Ascending aorta (tissue), 2 donors: ENCODE measurements at regions not wholly inside any gene's neighbourhood (a gene's known extent, or its start where the extent isn't known, plus 50 kb on each side); places are given as distances from the start of the nearest gene placed in this dataset.

Source experiments
- DNase-seq, 2 donors: peaks; one replicate each; pipeline ENCODE4 v3.0.0-alpha.2; 2019; ENCODE audit warnings: low spot score in 2 of 2
- H3K27ac ChIP-seq, 2 donors: fragments of 200-600 bp; sonication (generic); one replicate each; pipeline ENCODE4 v1.5.1; 2016 to 2017; ENCODE audit warnings: mild to moderate bottlenecking in 1 of 2
- H3K27me3 ChIP-seq: fragments of 200-600 bp; sonication (generic); one replicate; pipeline ENCODE4 v1.5.1; 2017
- H3K36me3 ChIP-seq, 2 donors: fragments of 200-600 bp; sonication (generic); one replicate each; pipeline ENCODE4 v1.5.1; 2016
- H3K4me1 ChIP-seq, 2 donors: fragments of 200-600 bp; sonication (generic); one replicate each; pipeline ENCODE4 v1.5.1; 2016 to 2017; ENCODE audit warnings: mild to moderate bottlenecking in 1 of 2
- H3K4me3 ChIP-seq, 2 donors: fragments of 200-600 bp; sonication (generic); one replicate each; pipeline ENCODE4 v1.5.1; 2016 to 2017; ENCODE audit warnings: mild to moderate bottlenecking in 1 of 2
- H3K9me3 ChIP-seq, 2 donors: fragments of 200-600 bp; sonication (generic); one replicate each; pipeline ENCODE4 v1.5.1; 2016
- intact Hi-C: fragments of 100-400 bp; cut with DNase I; formaldehyde crosslinking; loops from one replicate; pipeline ENCODE4 v1.15.1; 2023
- TF ChIP-seq, protein P1 (sequence below), 3 experiments: fragments of 200-600 bp in 2 of 3; fragments of 450-650 bp in 1 of 3; sonication (generic) in 2 of 3; IDR thresholded peaks; one replicate each; pipeline ENCODE4 v1.5.1; 2016 to 2019; ENCODE audit warnings: antibody characterized with exemption in 3 of 3, mild to moderate bottlenecking in 1 of 3, moderate library complexity in 1 of 3

DNA sequence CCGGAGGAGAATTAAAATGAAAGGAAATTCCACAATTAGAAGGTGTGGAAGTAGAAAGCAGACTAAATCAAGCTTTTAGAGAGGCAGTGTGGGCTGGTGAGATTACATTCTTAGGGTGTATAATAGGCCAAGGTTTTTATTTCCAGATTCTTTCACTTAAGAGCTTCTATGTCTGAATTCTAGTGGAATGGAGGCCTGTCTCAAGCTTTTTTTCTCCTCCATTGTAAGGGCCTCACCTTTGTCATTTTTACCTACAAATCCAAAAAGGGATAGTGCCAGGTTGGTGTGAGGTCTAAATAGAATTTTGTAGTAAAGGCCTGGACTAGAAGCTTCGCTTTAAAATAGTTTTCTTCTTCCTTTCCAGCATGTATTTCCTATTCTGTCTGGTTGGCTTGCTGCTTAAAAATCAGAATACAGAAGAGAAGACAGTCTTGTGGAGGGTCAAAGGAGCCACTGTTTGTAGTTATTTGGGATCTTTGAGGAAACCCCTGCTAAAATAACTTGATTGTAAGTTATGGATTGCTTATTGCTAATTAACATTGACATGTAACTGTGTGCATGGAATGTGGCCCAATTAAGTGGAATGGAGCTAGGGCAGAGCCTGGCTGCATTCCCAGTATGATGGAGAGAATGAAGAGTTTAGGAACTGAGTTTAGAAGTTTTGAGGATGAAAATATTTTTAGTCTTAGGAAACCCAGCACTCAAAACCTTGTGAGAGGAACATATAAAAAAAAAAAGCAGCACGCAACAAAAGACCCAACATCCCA, 162.5 kb upstream of the B3GALT2 start:
- no peak overlapping the region for H3K27ac ChIP-seq
- H3K27me3 ChIP-seq, result no peaks in the 10 kb centered on the region
- intact Hi-C loops, result no loop called here
- TF ChIP-seq, protein P1, sequence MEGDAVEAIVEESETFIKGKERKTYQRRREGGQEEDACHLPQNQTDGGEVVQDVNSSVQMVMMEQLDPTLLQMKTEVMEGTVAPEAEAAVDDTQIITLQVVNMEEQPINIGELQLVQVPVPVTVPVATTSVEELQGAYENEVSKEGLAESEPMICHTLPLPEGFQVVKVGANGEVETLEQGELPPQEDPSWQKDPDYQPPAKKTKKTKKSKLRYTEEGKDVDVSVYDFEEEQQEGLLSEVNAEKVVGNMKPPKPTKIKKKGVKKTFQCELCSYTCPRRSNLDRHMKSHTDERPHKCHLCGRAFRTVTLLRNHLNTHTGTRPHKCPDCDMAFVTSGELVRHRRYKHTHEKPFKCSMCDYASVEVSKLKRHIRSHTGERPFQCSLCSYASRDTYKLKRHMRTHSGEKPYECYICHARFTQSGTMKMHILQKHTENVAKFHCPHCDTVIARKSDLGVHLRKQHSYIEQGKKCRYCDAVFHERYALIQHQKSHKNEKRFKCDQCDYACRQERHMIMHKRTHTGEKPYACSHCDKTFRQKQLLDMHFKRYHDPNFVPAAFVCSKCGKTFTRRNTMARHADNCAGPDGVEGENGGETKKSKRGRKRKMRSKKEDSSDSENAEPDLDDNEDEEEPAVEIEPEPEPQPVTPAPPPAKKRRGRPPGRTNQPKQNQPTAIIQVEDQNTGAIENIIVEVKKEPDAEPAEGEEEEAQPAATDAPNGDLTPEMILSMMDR (IDR thresholded peaks at IDR 0.05), result no peak
- no peak for DNase-seq
- H3K4me1 ChIP-seq, result no peaks in the 10 kb centered on the region
- no peaks in the 10 kb centered on the region for H3K9me3 ChIP-seq
- no peak overlapping the region for H3K4me3 ChIP-seq
- no peaks in the 10 kb centered on the region for H3K36me3 ChIP-seq

DNA sequence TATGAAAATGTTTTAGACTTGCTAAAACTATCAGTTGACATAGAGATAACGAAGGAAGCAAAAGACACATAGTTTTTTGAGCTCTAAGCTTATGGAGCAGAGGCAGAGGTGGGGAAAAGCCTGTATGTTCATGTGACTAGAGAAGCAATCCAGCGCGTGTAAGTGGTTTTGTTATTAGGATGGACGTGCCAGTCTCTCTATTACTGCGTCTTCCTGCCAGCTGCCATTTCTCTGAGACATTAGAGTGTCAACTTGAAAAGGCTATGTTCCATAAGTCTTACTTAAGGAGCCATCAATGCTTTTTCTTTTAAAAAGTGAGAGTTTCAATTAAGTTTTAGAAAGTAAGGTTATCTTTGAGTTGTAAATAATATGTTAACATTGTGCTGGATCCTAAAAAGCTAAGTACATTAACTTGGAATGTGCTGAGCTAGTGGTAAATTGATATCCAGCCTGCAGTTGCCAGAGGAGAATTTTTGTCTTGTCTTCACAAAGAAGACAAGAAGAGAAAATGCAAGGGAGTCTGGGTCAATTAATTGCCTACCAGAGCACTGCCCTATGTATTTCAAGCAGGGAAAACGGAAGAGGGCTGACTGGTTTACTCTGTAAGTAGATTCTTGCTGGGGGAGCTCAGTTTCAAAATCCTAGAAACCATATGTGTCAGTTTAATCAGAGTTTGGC, 161.8 kb upstream of the B3GALT2 start:
- DNase-seq, result no peak
- H3K9me3 ChIP-seq, result no peaks in the 10 kb centered on the region
- no peak overlapping the region for H3K27ac ChIP-seq
- no peak overlapping the region for H3K4me3 ChIP-seq
- H3K4me1 ChIP-seq, result no peaks in the 10 kb centered on the region
- H3K36me3 ChIP-seq, result no peaks in the 10 kb centered on the region
- TF ChIP-seq, protein P1 (IDR thresholded peaks at IDR 0.05), result no peak
- intact Hi-C loops, result no loop called here
- H3K27me3 ChIP-seq, result no peaks in the 10 kb centered on the region

DNA sequence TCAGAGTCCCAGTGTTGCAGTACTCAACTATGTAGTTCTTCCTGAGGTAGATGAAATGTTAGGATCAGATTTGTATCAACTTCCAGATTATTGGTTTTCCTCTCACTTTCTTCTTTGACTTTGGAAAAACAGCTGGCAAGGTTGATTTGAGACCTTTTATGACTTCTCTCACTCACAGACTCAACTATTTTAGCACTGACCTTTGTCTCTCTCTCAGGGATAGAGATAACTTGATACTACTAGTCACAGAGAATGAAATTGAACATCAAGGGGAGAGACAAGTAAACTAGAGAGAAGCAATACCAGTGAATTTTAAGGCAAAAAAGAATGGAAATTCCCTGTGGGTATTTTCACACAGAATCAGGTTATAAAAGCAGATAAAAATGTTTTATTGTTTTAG, 159.7 kb upstream of the B3GALT2 start:
- Histone ChIP-seq H3K27me3 (no peaks in the 10 kb centered on the region), H3K4me1 (no peaks in the 10 kb centered on the region), H3K4me3 (no peak overlapping the region), H3K36me3 (no peaks in the 10 kb centered on the region), H3K27ac (no peak overlapping the region), H3K9me3 (no peaks in the 10 kb centered on the region)
- intact Hi-C loops, result no loop called here
- DNase-seq, result no peak
- TF ChIP-seq, protein P1 (IDR thresholded peaks at IDR 0.05), result no peak

DNA sequence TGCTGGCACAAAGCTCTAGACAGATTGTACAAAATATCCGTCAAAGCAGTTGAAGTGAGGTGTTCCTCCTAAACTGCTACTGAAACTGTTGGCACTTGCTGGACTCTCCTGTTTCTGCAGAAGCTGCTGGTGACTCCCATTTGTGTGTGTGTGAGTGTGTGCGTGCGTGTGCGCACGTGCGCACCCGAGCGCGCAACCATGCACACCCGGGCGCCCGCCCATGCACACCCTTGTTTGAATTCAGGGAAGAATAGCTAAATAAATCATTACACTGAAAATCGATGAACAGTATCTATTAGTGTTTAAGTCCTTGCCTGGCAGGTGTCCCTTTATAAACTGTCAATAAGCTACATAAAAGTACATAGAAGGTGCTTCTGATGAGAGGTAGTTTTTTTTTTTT, 156.4 kb upstream of the B3GALT2 start:
- Histone ChIP-seq H3K4me1 (no peaks in the 10 kb centered on the region), H3K27ac (no peak overlapping the region), H3K4me3 (no peak overlapping the region), H3K27me3 (no peaks in the 10 kb centered on the region), H3K9me3 (no peaks in the 10 kb centered on the region), H3K36me3 (no peaks in the 10 kb centered on the region)
- intact Hi-C loops, result no loop called here
- no peak for DNase-seq
- TF ChIP-seq, protein P1 (IDR thresholded peaks at IDR 0.05), result no peak

DNA sequence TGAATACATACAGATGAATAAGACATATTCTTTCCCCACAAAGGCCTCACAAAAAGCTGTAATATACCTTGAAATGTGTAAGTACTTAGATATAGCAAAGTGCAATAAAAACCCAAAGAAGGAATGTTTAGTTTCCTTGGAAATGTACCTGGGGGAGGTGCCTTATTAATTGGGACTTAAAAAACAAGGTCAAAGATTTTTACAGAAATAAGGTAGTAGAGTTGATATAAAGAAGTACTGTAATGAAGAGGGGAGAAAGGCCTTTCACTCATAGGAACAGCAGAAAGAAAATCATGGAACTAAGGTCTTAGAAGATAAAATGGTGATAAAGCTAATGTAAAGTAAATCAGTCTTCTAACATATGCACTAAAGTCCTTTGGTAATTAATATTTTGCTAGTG, 153.9 kb upstream of the B3GALT2 start:
- Histone ChIP-seq H3K27ac (no peak overlapping the region), H3K4me1 (no peaks in the 10 kb centered on the region), H3K27me3 (no peaks in the 10 kb centered on the region), H3K4me3 (no peak overlapping the region), H3K9me3 (no peaks in the 10 kb centered on the region), H3K36me3 (no peaks in the 10 kb centered on the region)
- intact Hi-C loops, result no loop called here
- TF ChIP-seq, protein P1 (IDR thresholded peaks at IDR 0.05), result no peak
- DNase-seq, result no peak
